ENCODE measurements at regions not wholly inside any gene's neighbourhood (a gene's known extent, or its start where the extent isn't known, plus 50 kb on each side); places are given as distances from the start of the nearest gene placed in this dataset.

DNA sequence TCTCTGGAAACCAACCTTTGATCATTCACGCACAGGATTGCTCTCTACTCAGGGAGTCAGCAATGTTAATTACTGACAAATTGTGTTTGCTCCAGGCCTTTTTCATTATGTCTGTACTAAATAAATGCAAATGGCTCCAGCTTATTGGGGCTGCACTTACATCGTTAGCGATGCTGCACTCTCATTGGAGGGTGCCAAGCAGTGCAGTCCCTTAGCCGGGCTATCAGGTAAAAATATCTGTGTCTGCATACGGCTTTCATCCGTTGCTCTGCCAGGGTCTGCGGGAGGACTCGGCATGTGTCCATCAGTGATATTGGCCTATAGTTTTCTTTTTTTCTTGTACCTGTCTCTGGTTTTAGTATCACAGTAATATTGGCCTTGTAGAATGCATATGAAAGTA, 471.5 kb upstream of the CADM2 start:
- no peak for ATAC-seq
- Histone ChIP-seq H3K27ac (no peak overlapping the region), H3K4me3 (no peak overlapping the region), H3K36me3 (no peaks in the 10 kb centered on the region), H3K27me3 (no peaks in the 10 kb centered on the region), H3K9me3 (peaks cover 0 to 20% (median 0%) of the 10 kb centered on the region in 12 donors), H3K4me1 (no peaks in the 10 kb centered on the region)
- TF ChIP-seq, protein P1, sequence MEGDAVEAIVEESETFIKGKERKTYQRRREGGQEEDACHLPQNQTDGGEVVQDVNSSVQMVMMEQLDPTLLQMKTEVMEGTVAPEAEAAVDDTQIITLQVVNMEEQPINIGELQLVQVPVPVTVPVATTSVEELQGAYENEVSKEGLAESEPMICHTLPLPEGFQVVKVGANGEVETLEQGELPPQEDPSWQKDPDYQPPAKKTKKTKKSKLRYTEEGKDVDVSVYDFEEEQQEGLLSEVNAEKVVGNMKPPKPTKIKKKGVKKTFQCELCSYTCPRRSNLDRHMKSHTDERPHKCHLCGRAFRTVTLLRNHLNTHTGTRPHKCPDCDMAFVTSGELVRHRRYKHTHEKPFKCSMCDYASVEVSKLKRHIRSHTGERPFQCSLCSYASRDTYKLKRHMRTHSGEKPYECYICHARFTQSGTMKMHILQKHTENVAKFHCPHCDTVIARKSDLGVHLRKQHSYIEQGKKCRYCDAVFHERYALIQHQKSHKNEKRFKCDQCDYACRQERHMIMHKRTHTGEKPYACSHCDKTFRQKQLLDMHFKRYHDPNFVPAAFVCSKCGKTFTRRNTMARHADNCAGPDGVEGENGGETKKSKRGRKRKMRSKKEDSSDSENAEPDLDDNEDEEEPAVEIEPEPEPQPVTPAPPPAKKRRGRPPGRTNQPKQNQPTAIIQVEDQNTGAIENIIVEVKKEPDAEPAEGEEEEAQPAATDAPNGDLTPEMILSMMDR (IDR thresholded peaks at IDR 0.05), result no peak
- no peak for TF ChIP-seq POLR2A (IDR thresholded peaks at IDR 0.05)
- intact Hi-C loops (cut with DNase I), result no loop called here
- no peak for DNase-seq
- 83 to 89% (median 86%) methylated on average over 8 of the region's 8 CpGs for WGBS, 4 donors

DNA sequence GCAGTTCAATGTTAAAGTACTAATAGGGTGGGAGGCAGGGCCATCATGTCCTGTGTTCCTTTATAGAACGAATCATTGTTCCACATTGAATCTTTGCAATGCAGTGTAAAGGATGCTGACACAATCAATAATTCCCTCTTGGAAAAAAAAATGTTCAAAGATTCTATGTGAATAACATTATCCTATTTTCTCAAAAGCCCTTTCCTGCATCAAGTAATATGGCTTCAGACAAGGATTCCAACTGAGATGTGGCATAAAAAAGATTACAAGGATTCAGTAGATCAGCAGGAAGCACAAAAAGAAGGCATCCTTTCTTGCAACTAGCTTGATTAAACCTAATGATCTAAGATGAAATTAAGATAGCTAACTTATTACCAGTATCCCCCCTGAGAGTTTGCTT, 454.0 kb upstream of the CADM2 start:
- intact Hi-C loops (cut with DNase I), result no loop called here
- no peak overlapping the region for H3K4me3 ChIP-seq
- peaks cover 0 to 11% (median 0%) of the 10 kb centered on the region in 12 donors for H3K9me3 ChIP-seq
- no peak overlapping the region for H3K27ac ChIP-seq
- H3K27me3 ChIP-seq, result no peaks in the 10 kb centered on the region
- ATAC-seq (no peak), DNase-seq (no peak)
- 56 to 81% (median 67%) methylated on average over 1 of the region's 1 CpG for WGBS, 4 donors
- no peaks in the 10 kb centered on the region for H3K4me1 ChIP-seq
- H3K36me3 ChIP-seq, result no peaks in the 10 kb centered on the region
- TF ChIP-seq, protein P1 (IDR thresholded peaks at IDR 0.05), result no peak
- TF ChIP-seq POLR2A (IDR thresholded peaks at IDR 0.05), result no peak

DNA sequence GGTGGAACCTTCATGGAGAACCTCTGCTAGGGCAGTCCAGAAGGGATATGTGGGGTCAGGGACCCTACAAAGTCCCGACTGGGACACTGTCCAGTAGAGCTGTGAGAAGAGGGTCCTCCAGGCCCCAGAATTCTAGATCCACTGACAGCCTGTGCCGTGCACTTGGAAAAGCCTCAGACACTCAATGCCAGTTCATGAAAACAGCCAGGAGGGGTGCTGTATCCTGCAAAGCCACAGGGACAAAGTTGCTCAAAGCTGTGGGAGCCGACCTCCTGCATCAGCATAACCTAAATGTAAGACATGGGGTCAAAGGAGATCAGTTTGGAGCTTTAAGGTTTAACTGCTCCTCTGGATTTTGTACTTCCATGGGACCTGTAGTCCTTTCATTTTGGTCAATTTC, 448.8 kb upstream of the CADM2 start:
- ATAC-seq (no peak), DNase-seq (no peak)
- H3K4me1 ChIP-seq, result no peaks in the 10 kb centered on the region
- TF ChIP-seq, protein P1 (IDR thresholded peaks at IDR 0.05), result no peak
- no peak for TF ChIP-seq POLR2A (IDR thresholded peaks at IDR 0.05)
- H3K36me3 ChIP-seq, result no peaks in the 10 kb centered on the region
- no peaks in the 10 kb centered on the region for H3K27me3 ChIP-seq
- no peak overlapping the region for H3K27ac ChIP-seq
- WGBS, 4 donors, result 50 to 74% (median 58%) methylated on average over 3 of the region's 3 CpGs
- peaks cover 0 to 20% (median 0%) of the 10 kb centered on the region in 12 donors for H3K9me3 ChIP-seq
- intact Hi-C loops (cut with DNase I), result no loop called here
- H3K4me3 ChIP-seq, result no peak overlapping the region

DNA sequence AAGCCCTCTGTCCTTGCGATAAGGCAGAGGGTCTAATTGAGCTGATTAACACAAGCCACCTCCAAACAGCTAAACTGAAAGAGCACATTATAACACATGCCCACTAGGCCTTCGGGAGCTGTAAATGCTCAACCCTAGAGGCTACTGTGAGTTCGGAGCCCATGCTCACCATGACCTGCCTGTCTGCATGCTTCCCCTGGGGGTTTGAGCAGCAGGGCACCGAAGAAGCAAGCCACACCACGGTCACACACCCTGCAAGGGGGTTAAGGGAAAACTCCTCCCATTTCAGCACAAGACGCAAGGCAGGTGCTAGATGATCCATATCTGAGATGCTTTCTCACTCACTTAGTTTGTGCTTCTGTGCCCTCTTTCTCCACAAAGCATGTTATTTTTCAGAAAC, 435.9 kb upstream of the CADM2 start:
- Histone ChIP-seq H3K27ac (no peak overlapping the region), H3K4me3 (no peak overlapping the region), H3K27me3 (no peaks in the 10 kb centered on the region), H3K9me3 (peaks cover 0 to 19% (median 9%) of the 10 kb centered on the region in 12 donors), H3K36me3 (no peaks in the 10 kb centered on the region), H3K4me1 (no peaks in the 10 kb centered on the region)
- no peak for DNase-seq
- TF ChIP-seq POLR2A (IDR thresholded peaks at IDR 0.05), result no peak
- TF ChIP-seq, protein P1 (IDR thresholded peaks at IDR 0.05), result no peak
- no peak for ATAC-seq
- 68 to 85% (median 82%) methylated on average over 6 of the region's 6 CpGs for WGBS, 4 donors
- intact Hi-C loops (cut with DNase I), result no loop called here
